Activated CD4-positive, alpha-beta T cell treated with anti-CD3 and anti-CD28 coated beads, Interleukin-2, amount 10 ng/mL, durations not matched to agents 24 days and 14 days (primary cell): ENCODE measurements at regions not wholly inside any gene's neighbourhood (a gene's known extent, or its start where the extent isn't known, plus 50 kb on each side); places are given as distances from the start of the nearest gene placed in this dataset.
"Not testable (repeated sequence)": the region's sequence is repeated elsewhere in the genome, so short reads cannot be mapped to it uniquely, and the experiment has no call there.

Source experiments
- DNase-seq: peaks from one replicate; pipeline ENCODE4 v3.0.0; 2022
- H3K27ac Mint-ChIP-seq: one replicate; pipeline ENCODE4 v1.8.0; 2022; ENCODE audit warnings: mild to moderate bottlenecking, mixed read lengths
- H3K27me3 Mint-ChIP-seq: one replicate; pipeline ENCODE4 v1.8.0; 2022; ENCODE audit warnings: mixed read lengths
- H3K36me3 Mint-ChIP-seq: one replicate; pipeline ENCODE4 v1.8.0; 2022; ENCODE audit warnings: low read depth, mild to moderate bottlenecking, mixed read lengths
- H3K4me1 Mint-ChIP-seq: one replicate; pipeline ENCODE4 v1.8.0; 2021; ENCODE audit warnings: mixed read lengths
- H3K4me3 Mint-ChIP-seq: one replicate; pipeline ENCODE4 v1.8.0; 2022; ENCODE audit warnings: mild to moderate bottlenecking, moderate library complexity, mixed read lengths
- H3K9me3 Mint-ChIP-seq: one replicate; pipeline ENCODE4 v1.8.0; 2021; ENCODE audit warnings: mixed read lengths
- intact Hi-C: fragments of 100-400 bp; cut with micrococcal nuclease; formaldehyde crosslinking; loops from one replicate; pipeline ENCODE4 v1.15.1; 2023

- no peaks in the 10 kb centered on the region for H3K9me3 Mint-ChIP-seq
- intact Hi-C loops = no loop called here
- H3K27ac Mint-ChIP-seq = no peak overlapping the region
- H3K4me3 Mint-ChIP-seq = no peak overlapping the region
- no peaks in the 10 kb centered on the region for H3K36me3 Mint-ChIP-seq
- H3K27me3 Mint-ChIP-seq = no peaks in the 10 kb centered on the region
- no peak for DNase-seq
- H3K4me1 Mint-ChIP-seq = no peaks in the 10 kb centered on the region
Measured at GRCh38 chr6:95740157-95740556, 162.8 kb downstream of the MANEA start.

DNA sequence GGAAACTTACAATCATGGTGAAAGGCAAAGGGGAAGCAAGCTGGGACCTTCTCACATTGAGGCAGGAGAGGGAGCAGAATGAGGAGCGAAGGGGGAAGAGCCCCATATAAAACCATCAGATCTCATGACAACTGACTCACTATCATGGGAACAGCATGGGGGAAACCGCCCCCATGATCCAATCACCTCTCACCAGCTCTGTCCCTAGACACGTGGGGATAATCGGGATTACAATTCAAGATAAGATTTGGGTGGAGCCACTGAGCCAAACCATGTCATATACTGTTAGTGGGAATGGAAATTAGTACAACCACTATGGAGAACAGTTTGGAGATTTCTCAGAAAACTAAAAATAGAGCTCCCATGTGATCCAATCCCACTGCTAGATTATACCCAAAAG is 163.7 kb downstream of the MANEA start:
- intact Hi-C loops = no loop called here
- Mint-ChIP-seq H3K27ac (no peak overlapping the region), H3K4me3 (no peak overlapping the region), H3K27me3 (no peaks in the 10 kb centered on the region), H3K9me3 (no peaks in the 10 kb centered on the region), H3K36me3 (no peaks in the 10 kb centered on the region), H3K4me1 (no peaks in the 10 kb centered on the region)
- DNase-seq = no peak

DNA sequence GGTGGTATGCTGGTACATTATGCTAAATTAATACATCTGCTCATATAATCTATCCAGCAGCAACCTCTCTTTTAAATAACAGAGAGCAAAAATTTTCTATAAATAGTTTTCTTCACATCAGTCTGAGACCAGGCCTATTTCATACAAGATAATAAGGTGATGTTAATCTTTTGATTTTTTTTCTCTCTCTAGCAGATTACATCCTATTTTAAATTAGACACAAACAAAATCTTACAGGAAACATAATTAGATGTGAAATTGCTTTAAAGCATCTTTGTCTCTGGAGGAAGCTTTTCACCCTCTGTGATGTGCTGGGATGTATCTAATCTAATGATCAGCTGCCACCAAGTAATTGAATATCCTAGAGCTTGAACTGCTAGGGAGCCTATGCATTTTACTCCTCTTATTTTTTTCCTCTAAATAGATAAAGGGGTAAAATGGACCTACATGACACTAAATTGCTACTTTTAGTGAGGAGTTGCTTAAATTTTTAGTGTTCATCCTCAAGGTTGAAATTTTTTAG is 165.5 kb downstream of the MANEA start:
- H3K27ac Mint-ChIP-seq = no peak overlapping the region
- H3K9me3 Mint-ChIP-seq = no peaks in the 10 kb centered on the region
- no peaks in the 10 kb centered on the region for H3K4me1 Mint-ChIP-seq
- intact Hi-C loops = no loop called here
- no peaks in the 10 kb centered on the region for H3K36me3 Mint-ChIP-seq
- H3K27me3 Mint-ChIP-seq = no peaks in the 10 kb centered on the region
- DNase-seq = no peak
- no peak overlapping the region for H3K4me3 Mint-ChIP-seq

DNA sequence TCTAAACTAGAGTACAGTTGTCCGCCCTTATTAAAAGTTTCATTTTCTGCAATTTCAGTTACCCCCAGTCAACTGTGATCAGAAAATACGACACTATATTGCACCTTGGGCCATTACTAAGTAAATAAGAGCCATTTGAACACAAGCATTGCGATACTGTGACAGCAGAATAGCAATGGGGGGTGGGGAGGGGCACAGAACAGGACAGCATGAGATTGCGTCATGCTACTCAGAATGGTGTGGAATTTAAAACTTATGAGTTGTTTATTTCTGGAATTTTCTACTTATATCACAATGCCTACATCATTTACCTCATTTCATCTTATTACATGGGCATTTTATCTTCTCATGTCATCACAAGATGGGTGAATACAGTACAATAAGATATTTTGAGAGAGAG is 166.3 kb downstream of the MANEA start:
- Mint-ChIP-seq H3K36me3 (no peaks in the 10 kb centered on the region), H3K27ac (no peak overlapping the region), H3K4me1 (no peaks in the 10 kb centered on the region), H3K9me3 (no peaks in the 10 kb centered on the region), H3K4me3 (no peak overlapping the region), H3K27me3 (no peaks in the 10 kb centered on the region)
- intact Hi-C loops = no loop called here
- no peak for DNase-seq

GRCh38 chr6:95758236-95759069 is 181.1 kb downstream of the MANEA start:
- H3K27ac Mint-ChIP-seq, H3K4me3 Mint-ChIP-seq, DNase-seq, H3K27me3 Mint-ChIP-seq, intact Hi-C loops, H3K9me3 Mint-ChIP-seq, H3K36me3 Mint-ChIP-seq, H3K4me1 Mint-ChIP-seq: not testable (repeated sequence)

DNA sequence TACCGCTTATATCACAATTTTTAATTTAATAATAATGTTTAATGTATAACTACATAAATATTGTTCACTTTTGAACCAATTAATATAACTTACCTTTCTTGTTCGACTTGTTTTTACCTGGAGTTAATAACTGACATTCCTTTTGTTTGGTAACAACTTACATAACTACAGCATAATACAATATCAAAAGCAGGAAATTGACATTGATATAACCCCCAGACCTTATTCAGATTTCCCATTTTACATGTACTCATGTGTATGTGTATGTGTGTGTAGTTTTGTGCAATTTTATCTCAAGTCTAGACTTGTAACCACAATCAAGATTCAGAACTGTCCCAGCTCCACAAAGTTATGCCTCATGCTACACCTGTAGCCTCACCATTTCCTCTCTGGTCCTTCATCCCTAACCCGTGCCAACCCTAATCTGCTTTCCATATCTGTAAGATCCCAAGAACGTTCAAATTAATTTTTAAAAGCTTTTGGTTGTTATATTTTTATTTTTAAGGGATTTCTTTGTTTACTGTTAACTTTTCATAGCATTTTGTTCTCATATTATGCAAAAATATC is 190.6 kb downstream of the MANEA start:
- Mint-ChIP-seq H3K27ac (no peak overlapping the region), H3K9me3 (no peaks in the 10 kb centered on the region), H3K36me3 (no peaks in the 10 kb centered on the region), H3K27me3 (no peaks in the 10 kb centered on the region), H3K4me3 (no peak overlapping the region), H3K4me1 (no peaks in the 10 kb centered on the region)
- intact Hi-C loops = no loop called here
- DNase-seq = no peak

DNA sequence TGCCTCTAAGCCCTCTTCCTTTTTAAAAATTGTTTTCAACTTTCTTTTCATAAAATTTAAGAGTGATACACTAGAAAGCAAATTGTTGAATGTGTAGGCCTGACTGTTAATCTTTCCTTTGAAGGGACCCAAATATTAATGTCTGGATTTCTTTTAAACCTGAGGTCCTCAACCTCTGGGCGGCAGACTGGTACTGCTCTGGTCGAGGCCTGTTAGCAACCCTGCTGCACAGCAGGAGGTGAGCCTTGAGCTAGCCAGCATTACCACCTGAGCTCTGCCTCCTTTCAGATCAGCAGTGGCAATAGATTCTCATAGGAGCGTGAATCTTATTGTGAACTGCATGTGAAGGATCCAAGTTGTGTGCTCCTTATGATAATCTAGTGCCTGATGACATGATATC is 191.2 kb downstream of the MANEA start:
- intact Hi-C loops = no loop called here
- H3K27ac Mint-ChIP-seq = no peak overlapping the region
- H3K4me3 Mint-ChIP-seq = no peak overlapping the region
- H3K4me1 Mint-ChIP-seq = no peaks in the 10 kb centered on the region
- no peak for DNase-seq
- H3K27me3 Mint-ChIP-seq = no peaks in the 10 kb centered on the region
- H3K36me3 Mint-ChIP-seq = no peaks in the 10 kb centered on the region
- H3K9me3 Mint-ChIP-seq = no peaks in the 10 kb centered on the region

DNA sequence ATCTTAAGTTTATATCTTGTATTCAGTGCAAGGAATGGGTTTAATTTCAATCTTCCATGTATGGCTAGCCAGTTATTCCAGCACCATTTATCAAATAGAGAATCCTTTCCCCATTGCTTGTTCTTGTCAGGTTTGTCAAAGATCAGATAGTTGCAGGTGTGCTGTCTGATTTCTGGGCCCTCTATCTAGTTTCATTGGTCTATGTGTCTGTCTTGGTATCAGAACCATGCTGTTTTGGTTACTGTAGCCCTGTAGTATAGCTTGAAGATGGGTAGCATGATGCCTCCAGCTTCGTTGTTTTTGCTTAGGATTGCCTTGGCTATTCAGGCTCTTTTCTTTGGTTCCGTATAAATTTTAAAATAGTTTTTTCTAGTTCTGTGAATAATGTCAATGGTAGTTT is 200.0 kb downstream of the MANEA start:
- Mint-ChIP-seq H3K27me3 (no peaks in the 10 kb centered on the region), H3K9me3 (no peaks in the 10 kb centered on the region), H3K4me3 (no peak overlapping the region), H3K4me1 (no peaks in the 10 kb centered on the region), H3K36me3 (no peaks in the 10 kb centered on the region), H3K27ac (no peak overlapping the region)
- no peak for DNase-seq
- intact Hi-C loops = no loop called here

GRCh38 chr6:95780037-95780436 is 202.7 kb downstream of the MANEA start:
- Mint-ChIP-seq H3K27ac (no peak overlapping the region), H3K4me3 (no peak overlapping the region), H3K9me3 (no peaks in the 10 kb centered on the region), H3K4me1 (no peaks in the 10 kb centered on the region), H3K27me3 (no peaks in the 10 kb centered on the region), H3K36me3 (no peaks in the 10 kb centered on the region)
- intact Hi-C loops = no loop called here
- no peak for DNase-seq

- Mint-ChIP-seq H3K27me3 (no peaks in the 10 kb centered on the region), H3K4me1 (no peaks in the 10 kb centered on the region), H3K9me3 (no peaks in the 10 kb centered on the region), H3K27ac (no peak overlapping the region), H3K36me3 (no peaks in the 10 kb centered on the region), H3K4me3 (no peak overlapping the region)
- intact Hi-C loops = no loop called here
- no peak for DNase-seq
Measured at GRCh38 chr6:95784019-95784418, 206.7 kb downstream of the MANEA start.

GRCh38 chr6:95784869-95785268 is 207.5 kb downstream of the MANEA start:
- no peak overlapping the region for H3K27ac Mint-ChIP-seq
- DNase-seq = no peak

GRCh38 chr6:95785785-95786184 is 208.4 kb downstream of the MANEA start:
- H3K36me3 Mint-ChIP-seq = no peaks in the 10 kb centered on the region
- DNase-seq = no peak
- H3K9me3 Mint-ChIP-seq = no peaks in the 10 kb centered on the region
- no peak overlapping the region for H3K27ac Mint-ChIP-seq
- intact Hi-C loops = no loop called here
- H3K27me3 Mint-ChIP-seq = no peaks in the 10 kb centered on the region
- no peaks in the 10 kb centered on the region for H3K4me1 Mint-ChIP-seq
- H3K4me3 Mint-ChIP-seq = no peak overlapping the region

More at GRCh38 chr6:95784869-95785268, 207.5 kb downstream of the MANEA start:
- H3K36me3 Mint-ChIP-seq = no peaks in the 10 kb centered on the region
- H3K27me3 Mint-ChIP-seq = no peaks in the 10 kb centered on the region
- H3K4me1 Mint-ChIP-seq = no peaks in the 10 kb centered on the region
- H3K9me3 Mint-ChIP-seq = no peaks in the 10 kb centered on the region
- no peak overlapping the region for H3K4me3 Mint-ChIP-seq
- intact Hi-C loops = no loop called here

- DNase-seq = no peak
- Mint-ChIP-seq H3K4me3 (no peak overlapping the region), H3K27me3 (no peaks in the 10 kb centered on the region), H3K27ac (no peak overlapping the region), H3K9me3 (no peaks in the 10 kb centered on the region), H3K4me1 (no peaks in the 10 kb centered on the region), H3K36me3 (no peaks in the 10 kb centered on the region)
- intact Hi-C loops = no loop called here
Measured at GRCh38 chr6:95786802-95787201, 209.5 kb downstream of the MANEA start.

- Mint-ChIP-seq H3K9me3 (no peaks in the 10 kb centered on the region), H3K27ac (no peak overlapping the region), H3K4me1 (no peaks in the 10 kb centered on the region), H3K27me3 (no peaks in the 10 kb centered on the region), H3K4me3 (no peak overlapping the region), H3K36me3 (no peaks in the 10 kb centered on the region)
- intact Hi-C loops = no loop called here
- DNase-seq = no peak
Measured at GRCh38 chr6:95790787-95791186, 213.5 kb downstream of the MANEA start.

GRCh38 chr6:95794749-95795148 is 217.4 kb downstream of the MANEA start:
- DNase-seq = no peak
- Mint-ChIP-seq H3K4me1 (no peaks in the 10 kb centered on the region), H3K36me3 (no peaks in the 10 kb centered on the region), H3K9me3 (no peaks in the 10 kb centered on the region), H3K27me3 (no peaks in the 10 kb centered on the region), H3K4me3 (no peak overlapping the region), H3K27ac (no peak overlapping the region)
- intact Hi-C loops = no loop called here
